ENCODE measurements at regions not wholly inside any gene's neighbourhood (a gene's known extent, or its start where the extent isn't known, plus 50 kb on each side); places are given as distances from the start of the nearest gene placed in this dataset.

DNA sequence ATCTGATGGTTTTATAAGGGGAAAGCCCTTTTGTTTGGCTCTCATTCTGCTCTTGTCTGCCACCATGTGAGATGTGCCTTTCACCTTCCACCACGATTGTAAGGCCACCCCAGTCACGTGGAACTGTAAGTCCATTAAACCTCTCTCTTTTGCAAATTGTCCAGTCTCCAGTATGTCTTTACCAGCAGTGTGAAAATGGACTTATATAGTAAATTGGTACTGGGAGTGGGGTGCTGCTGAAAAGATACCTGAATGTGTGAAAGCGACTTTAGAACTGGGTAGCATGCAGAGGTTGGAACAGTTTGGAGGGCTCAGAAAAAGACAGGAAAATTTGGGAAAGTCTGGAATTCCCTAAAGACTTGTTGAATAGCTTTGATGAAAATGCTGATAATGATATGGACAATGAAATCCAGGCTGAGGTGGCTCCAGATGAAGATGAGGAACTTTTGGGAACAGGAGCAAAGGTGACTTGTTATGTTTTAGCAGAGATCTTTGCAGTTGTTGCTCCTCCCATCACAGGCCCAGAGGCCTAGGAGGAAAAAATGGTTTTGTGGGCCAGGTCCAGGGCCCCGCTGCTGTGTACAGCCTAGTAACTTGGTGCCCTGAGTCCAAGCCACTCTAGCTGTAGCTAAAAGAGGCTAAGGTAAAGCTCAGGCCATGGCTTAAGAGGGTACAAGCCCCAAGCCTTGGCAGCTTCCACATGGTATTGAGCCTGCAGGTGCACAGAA, 275.7 kb upstream of the NPSR1 start:
- DNase-seq (ENCODE audit: low read depth, low spot score) = no peak
- no peak overlapping the region for H3K4me3 ChIP-seq (ENCODE audit: low read depth, low read length)
- in situ Hi-C loops (cut with HindIII; ENCODE audit: low sequenced_read_pairs) = no loop called here
- TF ChIP-seq CTCF (IDR thresholded peaks at IDR 0.05; ENCODE audit: low read depth, low read length) = no peak

- no peak for DNase-seq (ENCODE audit: low read depth, low spot score)
Measured at GRCh38 chr7:34385384-34385783, 272.6 kb upstream of the NPSR1 start.

GRCh38 chr7:34389332-34390078, 268.5 kb upstream of the NPSR1 start:
- TF ChIP-seq CTCF (IDR thresholded peaks at IDR 0.05; ENCODE audit: low read depth, low read length) = no peak
- in situ Hi-C loops (cut with HindIII; ENCODE audit: low sequenced_read_pairs) = no loop called here
- no peak for DNase-seq (ENCODE audit: low read depth, low spot score)
- H3K4me3 ChIP-seq (ENCODE audit: low read depth, low read length) = no peak overlapping the region

More at GRCh38 chr7:34385384-34385783, 272.6 kb upstream of the NPSR1 start:
- in situ Hi-C loops (cut with HindIII; ENCODE audit: low sequenced_read_pairs) = no loop called here
- no peak overlapping the region for H3K4me3 ChIP-seq (ENCODE audit: low read depth, low read length)
- TF ChIP-seq CTCF (IDR thresholded peaks at IDR 0.05; ENCODE audit: low read depth, low read length) = no peak

DNA sequence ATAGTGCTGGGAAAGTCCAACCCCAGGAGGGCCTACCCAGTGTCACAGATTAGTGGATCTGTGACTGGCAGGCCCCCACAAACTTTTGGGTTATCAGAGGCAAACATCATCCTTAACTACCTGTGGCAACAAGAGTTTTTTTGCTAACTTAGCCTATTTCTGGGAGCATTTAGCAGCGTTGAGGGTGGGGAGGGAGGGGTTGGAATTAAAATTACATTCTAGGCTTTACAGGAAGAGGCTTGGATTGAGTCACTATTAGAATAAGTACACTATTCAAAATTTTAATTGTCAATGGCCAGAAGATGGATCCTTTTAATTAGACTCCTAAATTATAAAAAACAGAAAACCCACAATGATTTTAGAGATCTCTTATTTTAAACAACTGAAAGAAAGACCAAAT, 267.9 kb upstream of the NPSR1 start:
- in situ Hi-C loops (cut with HindIII; ENCODE audit: low sequenced_read_pairs) = no loop called here
- no peak overlapping the region for H3K4me3 ChIP-seq (ENCODE audit: low read depth, low read length)
- no peak for TF ChIP-seq CTCF (IDR thresholded peaks at IDR 0.05; ENCODE audit: low read depth, low read length)
- DNase-seq (ENCODE audit: low read depth, low spot score) = no peak

DNA sequence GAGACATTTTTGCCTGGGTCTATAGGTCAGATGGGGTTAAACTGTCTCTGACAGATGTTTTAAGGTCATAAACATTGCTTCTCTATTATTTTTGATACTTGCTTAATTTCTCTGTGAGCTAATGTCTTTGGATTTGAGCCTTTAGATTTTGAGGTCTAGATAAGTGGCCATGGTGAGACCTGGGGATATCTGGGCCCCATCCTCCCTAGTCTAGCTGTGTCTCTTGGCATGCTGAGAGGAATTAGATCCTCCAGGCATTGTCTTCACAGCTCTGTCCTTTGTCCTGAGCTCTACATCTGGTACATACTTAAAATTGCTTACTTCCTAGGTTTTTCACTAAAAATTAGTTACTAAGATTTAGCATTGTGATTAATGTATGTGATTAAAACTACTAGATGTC, 265.0 kb upstream of the NPSR1 start:
- H3K4me3 ChIP-seq (ENCODE audit: low read depth, low read length) = no peak overlapping the region
- DNase-seq (ENCODE audit: low read depth, low spot score) = no peak
- TF ChIP-seq CTCF (IDR thresholded peaks at IDR 0.05; ENCODE audit: low read depth, low read length) = no peak
- in situ Hi-C loops (cut with HindIII; ENCODE audit: low sequenced_read_pairs) = no loop called here

GRCh38 chr7:34396437-34397064, 261.5 kb upstream of the NPSR1 start:
- H3K4me3 ChIP-seq (ENCODE audit: low read depth, low read length) = no peak overlapping the region
- no peak for DNase-seq (ENCODE audit: low read depth, low spot score)
- TF ChIP-seq CTCF (IDR thresholded peaks at IDR 0.05; ENCODE audit: low read depth, low read length) = no peak
- in situ Hi-C loops (cut with HindIII; ENCODE audit: low sequenced_read_pairs) = no loop called here

Data from astrocyte of the spinal cord (primary cell).